Fibroblast of villous mesenchyme (primary cell): ENCODE measurements at regions not wholly inside any gene's neighbourhood (a gene's known extent, or its start where the extent isn't known, plus 50 kb on each side); places are given as distances from the start of the nearest gene placed in this dataset.

Experiments used
- DNase-seq: peaks from one replicate; pipeline ENCODE4 v3.0.0-alpha.2; 2010; ENCODE audit warnings: low read depth
- H3K4me3 ChIP-seq: 2 replicates; pipeline ENCODE4 v1.5.1; 2011; ENCODE audit warnings: low read depth, mild to moderate bottlenecking, low read length
- TF ChIP-seq, protein P1 (sequence below): IDR thresholded peaks from 2 replicates; pipeline ENCODE4 v1.5.1; 2012; ENCODE audit warnings: low read depth, mild to moderate bottlenecking, low read length; ENCODE audit not compliant: insufficient read depth

DNA sequence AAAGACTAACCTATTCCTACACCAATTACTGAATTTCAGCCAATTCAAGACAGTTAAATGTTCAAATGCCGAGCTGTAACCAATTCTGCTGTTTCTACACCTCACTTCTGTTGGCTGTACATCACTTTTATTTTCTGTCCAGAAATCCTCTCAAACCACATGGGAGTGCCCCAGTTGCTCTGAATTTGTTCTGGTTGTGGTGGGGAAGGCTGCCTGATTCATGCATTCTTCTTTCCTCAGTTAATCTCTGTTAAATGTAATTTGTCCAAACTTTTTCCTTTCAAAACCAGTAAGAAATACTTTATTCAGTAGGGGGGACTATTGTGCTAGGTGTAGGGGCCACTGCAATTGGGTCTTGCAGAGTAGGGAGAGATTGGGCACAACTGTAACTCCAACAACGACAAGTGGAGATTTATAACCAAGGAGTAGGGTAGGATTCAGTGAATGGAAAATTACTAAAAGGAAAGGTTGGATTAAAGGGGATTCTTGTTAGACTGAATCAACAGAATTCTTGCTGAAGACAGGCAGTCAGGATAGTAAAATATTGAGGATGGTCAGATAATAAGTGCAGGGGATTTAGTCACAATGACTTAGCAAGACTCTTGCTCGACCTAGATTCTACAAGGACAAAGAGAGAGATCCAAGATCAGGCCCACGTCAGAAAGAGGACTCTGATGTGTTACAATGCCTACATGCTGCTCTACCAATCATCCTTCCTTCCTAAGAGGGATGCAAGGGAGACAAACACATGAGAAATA is 593.5 kb upstream of the FAT3 start:
- H3K4me3 ChIP-seq = no peak overlapping the region
- TF ChIP-seq, protein P1, sequence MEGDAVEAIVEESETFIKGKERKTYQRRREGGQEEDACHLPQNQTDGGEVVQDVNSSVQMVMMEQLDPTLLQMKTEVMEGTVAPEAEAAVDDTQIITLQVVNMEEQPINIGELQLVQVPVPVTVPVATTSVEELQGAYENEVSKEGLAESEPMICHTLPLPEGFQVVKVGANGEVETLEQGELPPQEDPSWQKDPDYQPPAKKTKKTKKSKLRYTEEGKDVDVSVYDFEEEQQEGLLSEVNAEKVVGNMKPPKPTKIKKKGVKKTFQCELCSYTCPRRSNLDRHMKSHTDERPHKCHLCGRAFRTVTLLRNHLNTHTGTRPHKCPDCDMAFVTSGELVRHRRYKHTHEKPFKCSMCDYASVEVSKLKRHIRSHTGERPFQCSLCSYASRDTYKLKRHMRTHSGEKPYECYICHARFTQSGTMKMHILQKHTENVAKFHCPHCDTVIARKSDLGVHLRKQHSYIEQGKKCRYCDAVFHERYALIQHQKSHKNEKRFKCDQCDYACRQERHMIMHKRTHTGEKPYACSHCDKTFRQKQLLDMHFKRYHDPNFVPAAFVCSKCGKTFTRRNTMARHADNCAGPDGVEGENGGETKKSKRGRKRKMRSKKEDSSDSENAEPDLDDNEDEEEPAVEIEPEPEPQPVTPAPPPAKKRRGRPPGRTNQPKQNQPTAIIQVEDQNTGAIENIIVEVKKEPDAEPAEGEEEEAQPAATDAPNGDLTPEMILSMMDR = no peak
- no peak for DNase-seq

DNA sequence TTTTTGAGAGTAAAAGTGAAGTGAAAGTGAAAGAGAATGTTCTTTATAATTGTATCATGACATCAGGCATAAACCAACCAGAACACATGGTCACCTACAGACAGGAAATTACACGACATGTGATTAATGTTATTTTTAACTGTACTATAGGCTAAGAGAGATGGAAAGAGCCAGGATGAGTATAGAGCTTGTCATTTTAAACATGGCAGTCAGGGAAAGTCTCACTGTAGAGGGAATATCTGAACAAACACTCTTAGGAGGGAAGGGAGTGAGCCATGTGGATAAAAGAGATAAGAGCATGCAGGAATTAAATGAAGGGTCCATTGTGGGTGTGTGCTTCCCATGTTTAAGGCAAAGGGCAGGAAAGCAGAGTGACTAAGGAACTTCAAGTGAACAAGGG is 599.1 kb upstream of the FAT3 start:
- no peak for DNase-seq
- TF ChIP-seq, protein P1 = no peak
- no peak overlapping the region for H3K4me3 ChIP-seq

DNA sequence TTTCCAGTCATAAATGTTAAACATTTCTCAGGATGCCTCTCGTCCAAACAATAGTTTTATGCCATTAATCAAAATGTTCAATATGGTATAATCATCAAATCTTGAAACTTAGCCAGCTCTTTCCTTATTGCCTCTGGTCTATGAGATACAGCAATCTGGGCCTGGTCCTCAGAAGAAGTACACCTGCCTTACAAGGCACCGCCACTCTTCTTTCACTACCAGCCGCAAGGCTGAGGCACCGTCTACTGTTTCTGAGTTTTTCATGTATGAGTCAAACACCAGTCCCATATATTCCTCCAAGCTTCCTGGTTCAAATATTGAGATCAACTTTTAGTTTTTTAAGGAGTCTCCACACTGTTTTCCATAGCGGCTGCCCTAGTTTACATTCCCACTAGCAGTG is 600.6 kb upstream of the FAT3 start:
- H3K4me3 ChIP-seq = no peak overlapping the region
- no peak for DNase-seq
- TF ChIP-seq, protein P1 = no peak

DNA sequence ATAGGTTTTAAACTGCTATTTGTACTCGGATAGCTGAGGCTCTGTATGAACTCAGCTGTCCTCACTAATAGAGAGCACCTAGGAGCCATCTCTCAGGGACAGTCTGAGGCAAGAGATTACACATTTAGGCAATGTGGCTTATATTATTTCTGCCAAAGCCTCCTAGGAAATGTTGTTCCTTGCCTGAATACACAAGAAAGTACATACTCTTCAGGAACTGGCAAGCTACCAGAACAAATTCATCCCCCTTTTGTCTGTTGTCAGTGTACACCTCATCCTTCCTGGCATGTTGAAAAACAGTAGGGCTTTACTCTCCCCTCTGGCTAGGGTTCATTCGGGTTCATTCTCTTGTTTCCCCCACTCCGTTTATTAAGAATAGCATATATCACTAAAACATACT is 615.9 kb upstream of the FAT3 start:
- DNase-seq = no peak
- H3K4me3 ChIP-seq = no peak overlapping the region
- TF ChIP-seq, protein P1 = no peak

DNA sequence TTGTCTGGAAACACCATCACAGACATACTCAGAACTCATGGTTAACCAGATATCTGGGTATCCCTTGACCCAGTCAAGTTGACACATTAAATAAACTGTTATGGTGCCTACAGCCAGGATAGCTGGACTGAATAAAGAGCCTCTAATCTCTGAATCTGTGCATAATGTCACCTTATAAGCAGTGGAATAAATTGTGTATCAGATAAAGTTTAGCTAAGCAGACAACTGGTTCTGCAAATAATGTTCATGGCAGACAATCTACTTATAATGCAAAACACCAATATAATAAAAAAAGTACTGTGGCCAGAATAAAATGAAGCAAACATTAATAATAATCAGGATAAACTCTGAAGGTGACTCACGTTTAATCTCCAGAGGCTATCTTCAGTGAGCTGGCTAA is 628.5 kb upstream of the FAT3 start:
- no peak overlapping the region for H3K4me3 ChIP-seq
- TF ChIP-seq, protein P1 = no peak
- DNase-seq = no peak

DNA sequence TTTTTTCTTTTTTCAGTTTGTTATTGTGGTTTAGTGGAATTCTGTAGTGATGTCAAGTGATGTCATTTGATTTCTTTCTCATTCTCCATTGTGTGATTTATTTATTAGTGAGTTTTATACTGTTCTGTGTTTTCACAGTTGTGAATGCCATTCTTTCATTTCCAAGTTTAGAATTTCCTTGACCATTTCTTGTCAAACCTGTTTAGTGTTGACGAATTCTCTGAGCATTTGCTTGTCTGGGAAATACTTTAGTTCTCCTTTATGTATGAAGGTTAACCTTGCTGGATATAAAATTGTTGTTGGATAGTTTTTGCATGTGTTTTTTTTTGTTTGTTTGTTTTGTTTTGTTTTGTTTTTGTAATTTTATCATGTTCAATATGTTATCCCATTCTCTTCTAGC is 633.6 kb upstream of the FAT3 start:
- H3K4me3 ChIP-seq = no peak overlapping the region
- DNase-seq = no peak
- TF ChIP-seq, protein P1 = no peak

DNA sequence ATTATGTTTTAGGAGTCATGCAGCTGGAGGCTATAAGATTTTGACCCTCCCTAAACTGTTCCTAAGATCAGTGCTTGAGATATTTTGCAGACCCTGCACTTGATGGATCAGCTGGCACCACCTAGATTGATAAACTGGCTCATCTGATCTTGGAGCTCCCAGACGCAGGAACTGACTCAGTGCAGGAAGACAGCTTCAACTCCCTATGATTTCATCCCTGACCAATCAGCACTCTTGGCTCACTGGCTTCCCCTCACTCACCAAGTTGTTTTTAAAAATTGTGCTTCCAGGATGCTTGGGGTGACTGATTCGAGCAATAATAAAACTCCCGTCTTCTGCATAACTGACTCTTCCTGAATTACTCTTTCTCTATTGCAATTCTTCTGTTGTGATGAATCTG is 637.5 kb upstream of the FAT3 start:
- no peak overlapping the region for H3K4me3 ChIP-seq
- no peak for DNase-seq
- TF ChIP-seq, protein P1 = no peak
